MG63 (cell line): ENCODE measurements at regions not wholly inside any gene's neighbourhood (a gene's known extent, or its start where the extent isn't known, plus 50 kb on each side); places are given as distances from the start of the nearest gene placed in this dataset.

ENCODE experiments used
- DNase-seq: peaks from one replicate; pipeline ENCODE4 v3.0.0-alpha.2; 2020
- H3K27me3 ChIP-seq: fragments of 250-450 bp; sonication (Bioruptor Pico); 2 replicates; pipeline ENCODE4 v1.5.1; 2020; ENCODE audit warnings: mild to moderate bottlenecking, moderate library complexity
- H3K36me3 ChIP-seq: fragments of 250-450 bp; sonication (Bioruptor Pico); 2 replicates; pipeline ENCODE4 v1.5.1; 2020; ENCODE audit warnings: mild to moderate bottlenecking, moderate library complexity
- H3K4me3 ChIP-seq: fragments of 250-450 bp; sonication (Bioruptor Pico); 2 replicates; pipeline ENCODE4 v1.5.1; 2020; ENCODE audit warnings: mild to moderate bottlenecking, moderate library complexity
- H3K9me3 ChIP-seq: fragments of 250-450 bp; sonication (Bioruptor Pico); 2 replicates; pipeline ENCODE4 v1.5.1; 2020; ENCODE audit warnings: mild to moderate bottlenecking, moderate library complexity

DNA sequence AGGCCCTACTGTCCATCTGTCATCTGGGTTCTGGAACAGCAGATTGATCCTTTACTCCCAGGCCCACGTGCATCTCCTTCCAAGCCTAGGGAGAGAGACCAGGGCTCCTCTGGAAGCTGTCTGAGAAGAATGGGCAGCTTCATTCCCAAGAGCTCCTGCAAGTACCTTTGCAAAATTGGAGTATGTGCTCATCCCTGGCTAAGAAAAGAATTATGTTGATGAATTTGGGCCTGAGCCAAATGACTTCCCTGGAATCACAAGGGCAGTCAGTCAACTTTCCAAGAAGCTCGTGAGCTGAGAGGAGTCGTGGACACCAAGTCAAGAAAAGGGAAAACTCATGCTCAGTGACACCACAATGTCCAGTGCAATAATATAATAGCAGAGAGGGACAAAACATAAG is 54.6 kb upstream of the AKAP12 start:
- Histone ChIP-seq H3K27me3 (no peaks in the 10 kb centered on the region), H3K9me3 (no peaks in the 10 kb centered on the region), H3K36me3 (no peaks in the 10 kb centered on the region), H3K4me3 (no peak overlapping the region)
- no peak for DNase-seq

DNA sequence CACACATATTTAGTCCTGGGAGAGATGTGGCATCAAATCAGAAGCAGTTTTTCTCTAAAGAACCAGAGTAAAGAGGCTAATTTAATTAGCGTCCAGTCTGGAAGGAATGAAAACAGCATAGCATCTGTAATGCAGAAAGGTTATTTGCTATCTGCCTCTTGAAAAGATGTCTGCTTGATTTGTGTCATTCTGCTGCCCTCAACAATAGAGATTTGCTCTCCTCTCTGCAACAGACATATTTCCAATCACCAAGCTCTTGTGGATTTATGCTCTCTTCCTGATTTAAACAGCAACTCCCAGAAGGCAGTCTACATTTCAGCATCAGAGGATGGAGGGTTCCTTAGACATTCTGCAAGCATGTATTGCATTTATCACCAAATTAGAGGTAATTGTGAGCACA is 53.5 kb upstream of the AKAP12 start:
- Histone ChIP-seq H3K27me3 (no peaks in the 10 kb centered on the region), H3K9me3 (no peaks in the 10 kb centered on the region), H3K36me3 (no peaks in the 10 kb centered on the region), H3K4me3 (no peak overlapping the region)
- no peak for DNase-seq

DNA sequence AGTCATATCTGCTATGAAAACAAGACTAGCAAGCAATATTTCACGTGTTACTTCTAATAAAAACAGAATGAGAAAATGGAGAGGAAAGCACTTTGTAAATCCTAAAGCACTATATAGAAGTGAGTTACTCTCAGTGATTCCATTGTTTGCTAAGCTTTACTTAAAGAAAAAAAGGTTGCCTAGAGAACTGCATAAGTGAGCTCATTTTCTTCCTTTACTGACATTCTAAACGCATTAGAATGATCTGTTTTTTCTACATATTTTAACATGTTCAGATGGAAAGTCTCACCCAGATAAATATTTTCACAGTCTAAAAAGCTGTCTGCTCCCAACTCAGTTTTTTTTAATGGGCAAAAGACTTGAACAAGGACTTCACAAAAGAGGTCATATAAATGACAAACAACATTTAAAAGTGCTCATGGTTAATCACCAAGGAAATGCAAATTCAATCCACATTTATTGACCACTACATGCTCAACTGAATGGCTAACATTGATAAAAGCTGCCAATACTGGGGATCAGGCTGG is 52.9 kb upstream of the AKAP12 start:
- no peak for DNase-seq

More for the DNA sequence above, 52.9 kb upstream of the AKAP12 start:
- no peaks in the 10 kb centered on the region for H3K36me3 ChIP-seq
- no peaks in the 10 kb centered on the region for H3K9me3 ChIP-seq
- no peaks in the 10 kb centered on the region for H3K27me3 ChIP-seq
- no peak overlapping the region for H3K4me3 ChIP-seq
